Endothelial cell (in vitro differentiated cells): ENCODE measurements at regions not wholly inside any gene's neighbourhood (a gene's known extent, or its start where the extent isn't known, plus 50 kb on each side); places are given as distances from the start of the nearest gene placed in this dataset.

Experiments used
- DNase-seq: peaks from one replicate; pipeline ENCODE4 v3.0.0; 2021; ENCODE audit warnings: low spot score
- H3K27ac Mint-ChIP-seq: one replicate; pipeline ENCODE4 v1.8.0; 2021; ENCODE audit warnings: mixed read lengths, inconsistent platforms; ENCODE audit not compliant: unreplicated experiment
- H3K27me3 Mint-ChIP-seq: one replicate; pipeline ENCODE4 v1.8.0; 2021; ENCODE audit warnings: mild to moderate bottlenecking, moderate library complexity, mixed read lengths, inconsistent platforms; ENCODE audit not compliant: unreplicated experiment
- H3K36me3 Mint-ChIP-seq: one replicate; pipeline ENCODE4 v1.8.0; 2021; ENCODE audit warnings: mild to moderate bottlenecking, low read depth, mixed read lengths, inconsistent platforms; ENCODE audit not compliant: unreplicated experiment
- H3K4me1 Mint-ChIP-seq: one replicate; pipeline ENCODE4 v1.8.0; 2021; ENCODE audit warnings: mild to moderate bottlenecking, mixed read lengths, inconsistent platforms; ENCODE audit not compliant: unreplicated experiment
- H3K4me3 Mint-ChIP-seq: one replicate; pipeline ENCODE4 v1.8.0; 2021; ENCODE audit warnings: mild to moderate bottlenecking, mixed read lengths, inconsistent platforms; ENCODE audit not compliant: unreplicated experiment
- H3K9me3 Mint-ChIP-seq: one replicate; pipeline ENCODE4 v1.8.0; 2021; ENCODE audit warnings: mixed read lengths, inconsistent platforms; ENCODE audit not compliant: unreplicated experiment
- CTCF ChIP-seq: fragments of 200-600 bp; sonication (generic); IDR thresholded peaks from one replicate; pipeline ENCODE4 v1.5.0; 2021; ENCODE audit warnings: antibody characterized with exemption; ENCODE audit not compliant: unreplicated experiment

DNA sequence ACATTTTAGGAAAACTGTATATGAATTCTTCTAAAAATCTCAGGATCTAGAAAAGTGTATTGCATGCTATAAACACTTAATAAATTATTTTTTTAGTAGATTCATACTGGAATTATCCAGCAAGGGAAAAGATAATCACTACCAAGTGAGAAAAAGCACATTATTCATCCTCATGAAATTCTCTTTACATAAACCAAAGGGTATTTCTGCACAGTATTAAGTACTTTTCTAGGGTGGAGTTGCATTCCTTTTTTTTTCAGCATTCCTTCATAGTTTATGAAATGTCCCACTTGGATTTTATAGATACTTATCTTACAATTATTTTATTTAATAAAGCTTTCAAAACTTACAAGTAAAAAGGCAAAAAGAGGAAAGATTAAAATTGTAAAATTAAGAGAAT lies 403.3 kb downstream of the HGF start:
- no peak for DNase-seq
- H3K4me3 Mint-ChIP-seq, result no peak overlapping the region
- H3K27me3 Mint-ChIP-seq, result no peaks in the 10 kb centered on the region
- H3K27ac Mint-ChIP-seq, result no peak overlapping the region
- TF ChIP-seq CTCF, result no peak
- H3K36me3 Mint-ChIP-seq, result no peaks in the 10 kb centered on the region
- no peaks in the 10 kb centered on the region for H3K9me3 Mint-ChIP-seq
- no peaks in the 10 kb centered on the region for H3K4me1 Mint-ChIP-seq

GRCh38 chr7:81361769-81362312 lies 408.0 kb downstream of the HGF start:
- DNase-seq, result no peak
- Mint-ChIP-seq H3K27me3 (no peaks in the 10 kb centered on the region), H3K36me3 (no peaks in the 10 kb centered on the region), H3K4me1 (no peaks in the 10 kb centered on the region), H3K9me3 (no peaks in the 10 kb centered on the region), H3K27ac (no peak overlapping the region), H3K4me3 (no peak overlapping the region)
- TF ChIP-seq CTCF, result no peak

GRCh38 chr7:81355911-81356310 lies 413.9 kb downstream of the HGF start:
- no peaks in the 10 kb centered on the region for H3K27me3 Mint-ChIP-seq
- no peak for DNase-seq
- no peak overlapping the region for H3K27ac Mint-ChIP-seq
- H3K4me1 Mint-ChIP-seq, result no peaks in the 10 kb centered on the region
- H3K9me3 Mint-ChIP-seq, result no peaks in the 10 kb centered on the region
- TF ChIP-seq CTCF, result no peak
- H3K4me3 Mint-ChIP-seq, result no peak overlapping the region
- H3K36me3 Mint-ChIP-seq, result no peaks in the 10 kb centered on the region

DNA sequence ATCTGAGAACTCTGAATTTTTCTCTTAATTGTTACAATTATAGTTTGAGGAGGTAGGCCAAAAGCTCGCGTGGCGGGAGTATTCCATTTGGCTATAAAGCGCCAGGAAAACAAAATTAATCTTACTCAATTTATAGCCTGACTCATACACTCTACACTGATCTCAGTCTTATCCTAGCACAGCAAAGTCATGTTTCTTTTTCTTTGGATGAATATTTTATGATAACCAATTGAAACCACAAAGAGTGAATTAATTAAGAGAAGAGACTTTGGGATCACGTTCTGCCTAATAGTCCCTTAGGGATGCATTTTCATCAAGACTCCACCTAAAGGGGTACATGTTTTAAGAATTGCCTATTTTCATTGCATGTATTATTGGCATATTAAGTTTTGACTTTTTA lies 420.8 kb downstream of the HGF start:
- no peaks in the 10 kb centered on the region for H3K27me3 Mint-ChIP-seq
- TF ChIP-seq CTCF, result no peak
- H3K36me3 Mint-ChIP-seq, result no peaks in the 10 kb centered on the region
- no peak for DNase-seq
- no peak overlapping the region for H3K4me3 Mint-ChIP-seq
- H3K27ac Mint-ChIP-seq, result no peak overlapping the region
- no peaks in the 10 kb centered on the region for H3K4me1 Mint-ChIP-seq
- H3K9me3 Mint-ChIP-seq, result no peaks in the 10 kb centered on the region

- H3K4me1 Mint-ChIP-seq, result no peaks in the 10 kb centered on the region
- peaks cover 1% of the 10 kb centered on the region for H3K27me3 Mint-ChIP-seq
- no peaks in the 10 kb centered on the region for H3K36me3 Mint-ChIP-seq
- DNase-seq, result no peak
- no peak overlapping the region for H3K27ac Mint-ChIP-seq
- no peak overlapping the region for H3K4me3 Mint-ChIP-seq
- TF ChIP-seq CTCF, result no peak
- no peaks in the 10 kb centered on the region for H3K9me3 Mint-ChIP-seq
Observed at GRCh38 chr7:81339946-81340345, 421.1 kb upstream of the SEMA3C start.
